ENCODE measurements at regions not wholly inside any gene's neighbourhood (a gene's known extent, or its start where the extent isn't known, plus 50 kb on each side); places are given as distances from the start of the nearest gene placed in this dataset.
"Not testable (repeated sequence)": the region's sequence is repeated elsewhere in the genome, so short reads cannot be mapped to it uniquely, and the experiment has no call there.

- H3K9me3 ChIP-seq (replicated peaks; ENCODE audit: control insufficient read depth, low read depth, low read length); H3K36me3 ChIP-seq (ENCODE audit: control insufficient read depth, insufficient read depth, low read length); H3K4me1 ChIP-seq (ENCODE audit: control insufficient read depth, insufficient read depth, low read length); DNase-seq; H3K27ac ChIP-seq (ENCODE audit: low read length); H3K4me3 ChIP-seq (ENCODE audit: low read length); H3K27me3 ChIP-seq (ENCODE audit: control insufficient read depth, insufficient read depth, low read length): not testable (repeated sequence)
- WGBS (ENCODE audit: insufficient coverage), result 74% methylated on average over 13 of the region's 15 CpGs
Measured at GRCh38 chr17:21501927-21502700, 126.0 kb downstream of the KCNJ12 start.

- DNase-seq, result no peak
- no peaks in the 10 kb centered on the region for H3K9me3 ChIP-seq (replicated peaks; ENCODE audit: control insufficient read depth, low read depth, low read length)
- H3K4me3 ChIP-seq (ENCODE audit: low read length), result no peak overlapping the region
- no peaks in the 10 kb centered on the region for H3K36me3 ChIP-seq (ENCODE audit: control insufficient read depth, insufficient read depth, low read length)
- WGBS (ENCODE audit: insufficient coverage), result 89% methylated on average over 27 of the region's 37 CpGs
- H3K27ac ChIP-seq (ENCODE audit: low read length), result no peak overlapping the region
- H3K4me1 ChIP-seq (ENCODE audit: control insufficient read depth, insufficient read depth, low read length), result no peaks in the 10 kb centered on the region
- peaks cover 3% of the 10 kb centered on the region for H3K27me3 ChIP-seq (ENCODE audit: control insufficient read depth, insufficient read depth, low read length)
Measured at GRCh38 chr17:21505819-21506815, 130.0 kb downstream of the KCNJ12 start.

- not testable (repeated sequence) for DNase-seq; H3K27me3 ChIP-seq (ENCODE audit: control insufficient read depth, insufficient read depth, low read length); H3K27ac ChIP-seq (ENCODE audit: low read length); H3K4me3 ChIP-seq (ENCODE audit: low read length); H3K9me3 ChIP-seq (replicated peaks; ENCODE audit: control insufficient read depth, low read depth, low read length); H3K4me1 ChIP-seq (ENCODE audit: control insufficient read depth, insufficient read depth, low read length); H3K36me3 ChIP-seq (ENCODE audit: control insufficient read depth, insufficient read depth, low read length)
- WGBS (ENCODE audit: insufficient coverage), result no CpG with 5 or more reads among the region's 4 CpGs
Measured at GRCh38 chr17:21507806-21508205, 131.6 kb downstream of the KCNJ12 start.

- DNase-seq, result no peak
- Histone ChIP-seq H3K9me3 (replicated peaks; ENCODE audit: control insufficient read depth, low read depth, low read length) (no peaks in the 10 kb centered on the region), H3K4me3 (ENCODE audit: low read length) (no peak overlapping the region), H3K27ac (ENCODE audit: low read length) (no peak overlapping the region), H3K4me1 (ENCODE audit: control insufficient read depth, insufficient read depth, low read length) (peaks cover 11% of the 10 kb centered on the region), H3K27me3 (ENCODE audit: control insufficient read depth, insufficient read depth, low read length) (peaks cover 5% of the 10 kb centered on the region), H3K36me3 (ENCODE audit: control insufficient read depth, insufficient read depth, low read length) (no peaks in the 10 kb centered on the region)
- 91% methylated on average over 1 of the region's 2 CpGs for WGBS (ENCODE audit: insufficient coverage)
Measured at GRCh38 chr17:21508211-21508610, 132.1 kb downstream of the KCNJ12 start.

GRCh38 chr17:21509356-21509755 lies 133.2 kb downstream of the KCNJ12 start:
- H3K27me3 ChIP-seq (ENCODE audit: control insufficient read depth, insufficient read depth, low read length); DNase-seq: not testable (repeated sequence)
- WGBS (ENCODE audit: insufficient coverage), result no CpG with 5 or more reads among the region's 1 CpG

GRCh38 chr17:21510686-21511362 lies 134.7 kb downstream of the KCNJ12 start:
- DNase-seq, result peak; percentile 16
- Histone ChIP-seq H3K27ac (ENCODE audit: low read length) (peak overlapping the region; percentile 18), H3K4me1 (ENCODE audit: control insufficient read depth, insufficient read depth, low read length) (peaks cover 11% of the 10 kb centered on the region), H3K4me3 (ENCODE audit: low read length) (peak overlapping the region; percentile 44), H3K36me3 (ENCODE audit: control insufficient read depth, insufficient read depth, low read length) (no peaks in the 10 kb centered on the region), H3K9me3 (replicated peaks; ENCODE audit: control insufficient read depth, low read depth, low read length) (no peaks in the 10 kb centered on the region), H3K27me3 (ENCODE audit: control insufficient read depth, insufficient read depth, low read length) (peaks cover 5% of the 10 kb centered on the region)
- WGBS (ENCODE audit: insufficient coverage), result 29% methylated on average over 5 of the region's 14 CpGs

More at GRCh38 chr17:21509356-21509755, 133.2 kb downstream of the KCNJ12 start:
- not testable (repeated sequence) for H3K36me3 ChIP-seq (ENCODE audit: control insufficient read depth, insufficient read depth, low read length); H3K27ac ChIP-seq (ENCODE audit: low read length); H3K9me3 ChIP-seq (replicated peaks; ENCODE audit: control insufficient read depth, low read depth, low read length); H3K4me3 ChIP-seq (ENCODE audit: low read length)
- H3K4me1 ChIP-seq (ENCODE audit: control insufficient read depth, insufficient read depth, low read length), result peaks cover 11% of the 10 kb centered on the region

GRCh38 chr17:21511363-21512195 lies 135.4 kb downstream of the KCNJ12 start:
- Histone ChIP-seq H3K4me1 (ENCODE audit: control insufficient read depth, insufficient read depth, low read length) (peaks cover 11% of the 10 kb centered on the region), H3K9me3 (replicated peaks; ENCODE audit: control insufficient read depth, low read depth, low read length) (no peaks in the 10 kb centered on the region), H3K27ac (ENCODE audit: low read length) (peak overlapping the region; percentile 18), H3K36me3 (ENCODE audit: control insufficient read depth, insufficient read depth, low read length) (no peaks in the 10 kb centered on the region), H3K27me3 (ENCODE audit: control insufficient read depth, insufficient read depth, low read length) (peaks cover 5% of the 10 kb centered on the region), H3K4me3 (ENCODE audit: low read length) (peak overlapping the region; percentile 44)
- WGBS (ENCODE audit: insufficient coverage), result under 1% methylated on average over 55 of the region's 78 CpGs
- peak; percentile 90 for DNase-seq

GRCh38 chr17:21512307-21513011 lies 136.3 kb downstream of the KCNJ12 start:
- peaks cover 11% of the 10 kb centered on the region for H3K4me1 ChIP-seq (ENCODE audit: control insufficient read depth, insufficient read depth, low read length)
- H3K9me3 ChIP-seq (replicated peaks; ENCODE audit: control insufficient read depth, low read depth, low read length), result no peaks in the 10 kb centered on the region
- no peak overlapping the region for H3K27ac ChIP-seq (ENCODE audit: low read length)
- H3K36me3 ChIP-seq (ENCODE audit: control insufficient read depth, insufficient read depth, low read length), result no peaks in the 10 kb centered on the region
- peaks cover 5% of the 10 kb centered on the region for H3K27me3 ChIP-seq (ENCODE audit: control insufficient read depth, insufficient read depth, low read length)
- DNase-seq, result no peak
- H3K4me3 ChIP-seq (ENCODE audit: low read length), result no peak overlapping the region
- WGBS (ENCODE audit: insufficient coverage), result 19% methylated on average over 6 of the region's 18 CpGs

- Histone ChIP-seq H3K4me1 (ENCODE audit: control insufficient read depth, insufficient read depth, low read length) (peaks cover 11% of the 10 kb centered on the region), H3K27me3 (ENCODE audit: control insufficient read depth, insufficient read depth, low read length) (peaks cover 5% of the 10 kb centered on the region), H3K9me3 (replicated peaks; ENCODE audit: control insufficient read depth, low read depth, low read length) (no peaks in the 10 kb centered on the region), H3K36me3 (ENCODE audit: control insufficient read depth, insufficient read depth, low read length) (no peaks in the 10 kb centered on the region), H3K4me3 (ENCODE audit: low read length) (no peak overlapping the region), H3K27ac (ENCODE audit: low read length) (no peak overlapping the region)
- DNase-seq, result peak; percentile 78
- WGBS (ENCODE audit: insufficient coverage), result 6% methylated on average over 3 of the region's 24 CpGs
Measured at GRCh38 chr17:21513012-21513570, 136.9 kb downstream of the KCNJ12 start.
